A673 (cell line): ENCODE measurements at regions not wholly inside any gene's neighbourhood (a gene's known extent, or its start where the extent isn't known, plus 50 kb on each side); places are given as distances from the start of the nearest gene placed in this dataset.

Source experiments
- CTCF ChIP-seq: fragments of 300-800, 200-600 bp; sonication (generic); conservative IDR thresholded peaks from 2 replicates; pipeline ENCODE4 v1.5.1; 2017; ENCODE audit warnings: low read depth, mild to moderate bottlenecking, antibody characterized with exemption, low read length, moderate library complexity, mixed read lengths
- EZH2 ChIP-seq: fragments of 200-600 bp; sonication (generic); IDR thresholded peaks from 2 replicates; pipeline ENCODE4 v1.6.1; 2017; ENCODE audit warnings: borderline replicate concordance, low read depth, mild to moderate bottlenecking, mixed read lengths, antibody characterized with exemption, low read length; ENCODE audit not compliant: poor library complexity, severe bottlenecking

DNA sequence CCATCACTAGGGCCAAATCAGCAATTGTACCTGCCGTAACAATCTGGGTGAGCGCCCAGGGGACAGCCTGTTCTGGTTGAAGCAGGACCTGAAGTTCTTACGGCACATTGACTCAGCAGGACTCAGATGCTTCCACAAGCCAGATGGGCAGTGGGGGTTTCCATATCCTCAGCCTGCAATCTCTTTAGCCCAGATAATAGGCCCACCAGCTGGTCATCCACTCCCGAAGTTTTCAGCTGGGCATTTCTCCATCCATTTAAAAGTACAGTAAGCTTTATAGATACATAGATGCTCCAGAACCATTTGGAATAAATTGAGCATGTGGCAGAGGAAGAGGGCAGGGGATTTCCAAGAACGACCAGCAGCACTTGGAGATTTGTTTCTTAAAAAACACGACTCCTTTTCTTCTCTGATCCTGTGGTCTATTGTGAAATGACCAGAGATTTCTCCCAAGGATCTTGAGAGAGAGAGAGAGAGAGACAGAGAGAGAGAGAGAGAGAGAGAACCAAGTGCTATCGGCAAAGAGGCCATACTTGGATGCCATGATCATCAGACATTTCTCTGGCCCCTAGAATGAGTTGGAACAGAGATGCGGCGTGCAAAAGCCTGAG is 74.8 kb upstream of the PLXNC1 start:
- no peak for TF ChIP-seq CTCF
- TF ChIP-seq EZH2, result no peak
